ENCODE measurements at regions not wholly inside any gene's neighbourhood (a gene's known extent, or its start where the extent isn't known, plus 50 kb on each side); places are given as distances from the start of the nearest gene placed in this dataset.

- no peak for TF ChIP-seq EZH2phosphoT487 (IDR thresholded peaks at IDR 0.05; ENCODE audit: borderline replicate concordance)
- no peak for TF ChIP-seq CTCF (conservative IDR thresholded peaks at IDR 0.05; ENCODE audit: low read length)
Measured at GRCh38 chr3:194215392-194215791, 79.4 kb downstream of the HES1 start.

All from Loucy (cell line).